NOMO-1 (cell line): ENCODE measurements at regions not wholly inside any gene's neighbourhood (a gene's known extent, or its start where the extent isn't known, plus 50 kb on each side); places are given as distances from the start of the nearest gene placed in this dataset.

Source experiments
- DNase-seq, 2 experiments: peaks; one replicate each; lab custom pipeline; 2025; ENCODE audit not compliant: unreplicated experiment in 2 of 2; lab: John Stamatoyannopoulos, UW

DNA sequence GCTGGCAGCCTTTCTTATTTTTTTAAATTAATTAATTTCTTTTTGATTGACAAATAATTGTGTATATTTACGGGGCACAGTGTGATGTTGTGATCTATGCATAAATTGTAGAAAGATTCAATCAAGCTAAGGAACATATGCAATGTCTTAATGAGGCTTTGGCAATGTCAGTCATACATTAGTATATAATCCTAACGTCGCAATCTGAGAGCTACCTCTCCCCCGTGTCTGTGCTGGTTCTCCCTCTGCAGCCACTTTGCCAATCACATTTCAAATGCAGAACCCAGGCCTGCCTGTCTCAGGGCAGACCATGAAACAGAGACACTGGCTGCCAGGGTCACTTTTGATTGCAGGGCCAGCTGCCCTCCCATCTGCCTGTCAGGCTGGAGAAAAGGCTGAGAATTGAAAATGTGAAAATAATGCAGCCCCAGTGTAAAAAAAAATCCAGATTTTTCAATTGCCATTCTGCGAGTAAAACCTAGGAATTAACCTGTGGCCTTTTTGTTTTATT lies 56.3 kb downstream of the SLC24A2 start:
- no peak for DNase-seq

DNA sequence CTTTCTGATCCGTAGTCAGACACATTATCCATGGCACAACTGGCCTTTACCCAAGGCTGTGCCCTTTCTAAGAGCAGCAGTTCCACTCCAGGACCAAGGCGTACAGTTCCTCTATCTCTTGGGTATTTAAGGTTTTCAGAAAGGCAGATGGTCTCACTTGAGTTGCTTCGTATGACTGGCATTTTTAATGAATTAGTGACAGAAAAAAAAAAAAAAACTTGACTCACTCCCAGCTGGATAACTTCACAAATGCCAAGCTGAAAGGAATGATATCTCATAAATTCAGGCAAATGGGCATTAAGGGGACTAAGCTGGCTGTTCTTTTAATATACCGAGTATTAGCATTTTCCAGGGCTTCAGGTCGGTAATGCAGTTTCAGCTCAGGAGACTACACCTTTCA lies 60.7 kb downstream of the SLC24A2 start:
- no peak for DNase-seq

DNA sequence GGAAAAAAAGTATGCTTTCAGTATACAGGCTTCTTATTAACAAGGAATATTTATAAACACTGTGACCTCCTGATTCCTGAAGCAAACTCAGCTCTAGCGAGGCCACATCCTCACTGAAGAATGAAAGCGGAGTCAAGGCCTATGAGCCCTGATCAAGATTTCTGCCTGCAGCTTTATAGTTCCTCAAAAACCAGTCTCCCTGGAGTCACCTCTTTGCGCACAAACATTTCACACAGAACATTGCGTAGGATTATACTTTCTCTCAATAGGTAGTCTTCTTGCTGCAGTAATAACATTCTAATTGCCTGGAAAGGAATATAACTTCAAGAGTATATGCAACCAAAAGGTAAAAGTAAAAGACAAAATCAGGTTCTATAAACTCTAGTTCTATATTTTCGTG lies 62.9 kb downstream of the SLC24A2 start:
- DNase-seq: no peak

DNA sequence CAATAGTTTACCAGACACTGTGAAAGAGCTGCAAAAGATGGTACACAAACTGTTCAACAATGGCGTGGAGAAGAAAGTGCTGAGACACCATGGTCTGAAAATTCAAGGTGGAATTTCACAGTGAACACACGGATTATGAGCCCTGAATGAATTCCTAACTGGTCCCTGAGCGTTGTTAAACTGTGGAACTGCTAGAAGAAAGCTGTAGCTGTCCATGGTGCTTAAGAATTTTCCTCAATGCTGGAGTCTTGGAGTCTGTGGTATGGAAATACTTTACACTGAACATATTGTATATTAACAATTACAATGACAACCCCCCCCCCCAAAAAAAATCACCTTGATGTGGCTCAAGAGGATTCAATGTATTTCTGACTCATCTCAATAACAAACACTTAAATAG lies 68.5 kb downstream of the SLC24A2 start:
- no peak for DNase-seq

DNA sequence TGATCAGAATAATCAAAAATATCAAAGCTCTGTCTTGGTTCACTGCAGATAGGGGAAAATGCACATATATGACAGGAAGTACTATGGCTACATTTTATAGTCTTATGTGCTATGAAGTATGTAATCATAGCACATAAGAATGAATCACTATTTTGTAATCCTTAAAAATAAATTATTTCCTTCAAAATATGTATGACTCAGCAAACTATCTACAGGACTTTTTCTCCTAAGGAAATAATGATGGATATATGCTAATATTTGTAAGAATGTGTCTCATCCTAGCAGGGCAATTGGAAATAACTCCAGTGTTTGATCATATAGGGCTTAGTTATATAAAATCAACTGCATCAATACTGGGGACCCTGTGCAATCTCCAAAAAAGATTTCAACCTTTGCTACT lies 85.1 kb downstream of the SLC24A2 start:
- no peak for DNase-seq

DNA sequence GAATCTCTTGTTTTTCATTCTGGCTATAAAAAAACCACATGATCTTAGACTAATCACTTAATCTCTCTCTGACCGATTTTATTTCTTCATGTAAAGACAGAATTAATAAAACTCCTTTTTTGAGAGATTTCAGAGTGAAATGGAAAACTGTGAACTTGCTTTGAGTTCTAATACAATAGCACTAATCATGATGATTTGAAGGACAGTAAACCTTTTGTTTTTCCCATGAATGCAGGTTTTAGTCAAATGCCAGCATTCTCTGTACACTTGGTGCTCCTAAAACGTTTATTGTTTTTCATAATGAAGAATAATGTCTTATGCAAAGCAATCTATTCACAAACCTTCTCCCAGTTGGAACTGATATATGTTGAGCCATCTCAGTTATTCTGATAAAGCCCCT lies 86.8 kb downstream of the SLC24A2 start:
- DNase-seq: no peak

DNA sequence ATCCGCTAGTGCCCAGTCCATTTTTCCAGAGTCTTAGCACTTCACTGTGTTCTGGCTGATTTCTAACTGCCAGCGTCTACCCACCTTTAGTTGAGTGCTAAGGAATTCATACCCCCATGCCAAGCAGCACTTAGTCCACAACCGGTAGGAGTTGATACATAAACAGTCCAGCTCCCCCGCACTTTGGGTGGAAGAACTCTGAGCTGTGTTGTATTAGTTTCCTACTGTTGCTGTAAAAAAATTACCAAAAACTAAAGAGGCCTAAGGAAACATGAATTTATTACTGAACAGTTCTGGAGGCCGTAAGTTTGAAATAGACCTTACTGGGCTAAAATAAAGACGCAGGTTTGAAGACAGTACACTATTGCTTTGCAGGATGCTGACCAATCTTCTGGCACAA lies 87.6 kb downstream of the SLC24A2 start:
- no peak for DNase-seq

DNA sequence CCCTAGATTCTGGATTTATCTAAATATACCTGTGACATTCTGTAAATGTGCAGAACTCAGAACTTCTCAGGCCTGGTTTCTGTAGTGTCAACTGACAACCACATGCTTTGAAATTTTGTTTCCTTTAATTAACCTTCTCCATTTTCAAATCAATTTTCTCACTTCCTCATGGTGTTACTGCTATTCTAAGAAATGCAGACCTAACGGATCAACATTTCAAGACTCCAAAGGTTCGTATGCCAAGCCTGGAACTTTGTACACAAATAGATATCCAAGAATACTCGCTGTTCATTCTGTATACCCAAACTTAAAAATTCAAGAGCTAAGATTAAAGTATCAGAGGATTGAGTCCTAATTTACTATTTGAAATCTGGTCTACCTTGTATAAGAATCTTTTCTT lies 88.1 kb downstream of the SLC24A2 start:
- DNase-seq: no peak

DNA sequence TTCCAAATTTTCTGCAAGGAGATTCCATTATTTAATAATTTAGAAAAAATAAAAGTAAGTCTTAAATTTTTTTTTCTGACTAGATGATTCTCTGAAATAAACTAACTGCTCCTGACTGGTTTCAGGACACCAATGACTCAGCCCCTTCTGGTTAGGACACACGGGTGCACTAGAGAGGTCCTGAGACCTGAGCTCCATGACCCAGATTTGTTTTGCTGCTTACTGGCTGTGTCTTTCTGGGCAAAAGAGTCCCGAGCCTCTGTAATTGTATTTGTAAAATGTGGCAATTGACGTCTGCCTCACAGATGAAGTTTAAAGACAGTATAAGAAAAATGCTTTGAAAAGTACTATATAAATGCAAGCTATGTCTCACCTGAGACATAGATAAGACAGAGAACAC lies 89.1 kb downstream of the SLC24A2 start:
- DNase-seq: no peak

DNA sequence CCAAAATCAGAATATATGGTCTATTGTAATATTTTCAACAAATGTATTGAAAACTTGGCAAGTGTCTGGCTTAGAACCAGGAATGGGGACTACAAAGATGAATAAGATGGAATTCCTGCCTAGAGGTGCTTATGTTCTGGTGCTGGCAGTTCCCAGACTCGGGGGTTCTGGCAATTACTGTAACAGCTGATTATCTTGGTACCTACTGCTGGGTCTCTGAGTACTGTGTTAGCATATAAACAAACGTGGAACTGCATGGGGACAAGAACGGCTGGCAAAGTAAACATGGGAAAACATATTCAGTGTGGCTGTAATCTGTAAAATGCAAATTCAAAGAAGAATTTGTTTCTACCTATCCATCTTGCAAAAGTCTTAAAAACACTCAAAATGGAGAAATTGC lies 89.9 kb downstream of the SLC24A2 start:
- DNase-seq: no peak

DNA sequence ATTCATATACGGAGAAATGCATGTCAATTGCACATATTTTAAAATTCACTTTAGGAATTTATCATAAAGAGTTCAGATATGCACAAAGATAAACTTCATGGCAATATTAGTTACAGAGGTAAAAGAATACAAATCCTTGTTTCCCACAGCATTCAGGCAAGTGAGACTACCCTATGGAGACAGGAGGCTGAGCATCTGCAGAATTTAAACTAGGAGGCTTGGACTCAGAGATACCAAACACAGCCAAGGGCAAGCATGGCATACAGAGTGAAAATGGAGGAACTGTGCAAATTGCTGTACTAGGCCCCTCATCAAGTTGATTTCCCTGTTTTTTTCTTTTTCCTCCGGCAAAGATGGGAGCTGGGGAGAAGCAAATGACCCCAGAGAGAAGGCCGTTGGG lies 94.2 kb downstream of the SLC24A2 start:
- no peak for DNase-seq

DNA sequence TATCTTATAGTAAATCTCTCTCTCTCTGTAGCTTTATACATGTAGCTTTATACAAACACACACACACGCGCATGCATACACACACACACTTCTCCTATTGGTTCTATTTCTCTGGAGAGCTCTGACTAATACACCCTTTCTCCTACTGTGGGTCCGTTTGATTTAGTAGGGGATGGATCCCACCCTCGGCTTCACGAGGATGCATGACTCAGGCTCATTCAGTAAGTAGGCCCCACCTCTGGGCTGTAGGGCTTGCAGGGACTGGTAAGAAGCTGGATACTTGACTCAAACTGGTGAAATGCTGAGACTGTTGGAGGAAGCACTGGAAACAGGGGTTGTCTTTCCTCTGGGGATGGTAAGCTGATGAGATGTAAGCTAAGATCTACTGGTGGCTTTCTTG lies 98.7 kb downstream of the SLC24A2 start:
- DNase-seq: no peak

DNA sequence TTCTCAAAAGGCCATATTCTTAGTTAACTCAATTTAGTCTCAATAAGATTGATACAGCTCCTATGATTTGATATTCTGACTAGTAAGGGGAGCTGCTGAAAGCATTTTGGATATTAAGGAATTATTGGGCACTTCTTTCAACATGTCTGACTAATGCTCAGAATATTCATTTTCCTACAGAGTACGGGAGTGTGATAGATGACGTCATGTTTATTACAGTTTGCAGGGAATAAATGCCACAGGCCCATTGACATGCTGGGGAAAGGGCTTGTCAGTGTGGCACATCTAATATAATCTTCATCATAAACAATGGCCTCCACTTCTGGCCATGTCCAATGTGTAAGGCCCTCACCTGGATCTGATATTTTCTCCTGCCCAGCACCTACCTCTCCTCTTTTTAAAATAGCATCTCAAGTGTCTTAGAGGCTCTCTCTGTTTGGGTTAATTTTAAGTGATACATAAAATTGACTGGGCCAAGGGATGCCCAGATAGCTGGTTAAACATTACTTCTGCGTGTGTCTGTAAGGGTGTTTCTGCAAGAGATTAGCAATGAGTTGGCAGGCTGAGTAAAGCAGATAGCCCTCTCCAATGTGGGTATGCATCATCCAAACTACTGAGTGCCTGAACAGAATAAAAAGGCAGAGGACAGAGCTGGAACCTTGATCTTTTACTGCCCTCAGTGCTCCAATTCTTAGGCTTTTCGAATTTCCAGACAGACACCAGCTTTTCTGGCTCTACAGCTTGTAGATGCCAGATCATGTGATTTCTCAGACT lies 99.3 kb downstream of the SLC24A2 start:
- DNase-seq: no peak

DNA sequence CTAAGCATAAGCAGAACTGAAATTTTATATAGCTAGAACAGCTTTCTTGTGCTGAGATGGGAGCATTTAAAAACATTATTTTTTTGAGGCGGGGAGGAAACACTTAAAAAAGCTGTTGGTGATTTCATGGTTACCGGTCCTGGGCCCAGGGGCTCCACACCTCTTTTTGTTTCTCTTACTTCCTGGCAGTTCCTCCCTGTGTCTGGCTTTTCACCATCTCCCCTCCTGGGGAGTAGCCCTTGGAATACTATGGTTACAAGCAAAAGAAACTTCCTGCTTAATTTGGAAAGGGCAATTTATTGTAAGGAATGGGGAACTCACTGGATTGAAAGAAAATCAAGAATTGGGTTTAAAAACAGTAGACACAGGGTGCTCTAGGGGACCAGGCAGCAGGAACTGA lies 105.1 kb downstream of the SLC24A2 start:
- no peak for DNase-seq

DNA sequence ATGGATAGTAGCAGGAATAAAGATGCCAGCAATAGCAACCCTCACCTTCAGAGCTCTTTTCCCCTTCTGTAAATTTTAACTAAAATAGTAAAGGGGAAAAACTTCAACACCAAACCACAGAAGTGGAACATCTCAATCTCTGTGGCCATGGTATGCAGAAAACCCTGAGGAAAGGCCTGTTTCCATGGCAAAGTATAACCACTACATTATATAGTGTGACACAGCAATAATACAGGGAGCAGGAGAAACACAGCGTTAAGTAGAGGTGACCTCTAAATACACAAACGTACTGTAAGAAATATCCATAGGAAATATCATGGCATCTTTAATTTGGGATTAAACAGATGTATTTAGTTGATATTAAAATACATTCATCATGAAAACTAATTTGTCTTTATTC lies 106.4 kb downstream of the SLC24A2 start:
- no peak for DNase-seq

DNA sequence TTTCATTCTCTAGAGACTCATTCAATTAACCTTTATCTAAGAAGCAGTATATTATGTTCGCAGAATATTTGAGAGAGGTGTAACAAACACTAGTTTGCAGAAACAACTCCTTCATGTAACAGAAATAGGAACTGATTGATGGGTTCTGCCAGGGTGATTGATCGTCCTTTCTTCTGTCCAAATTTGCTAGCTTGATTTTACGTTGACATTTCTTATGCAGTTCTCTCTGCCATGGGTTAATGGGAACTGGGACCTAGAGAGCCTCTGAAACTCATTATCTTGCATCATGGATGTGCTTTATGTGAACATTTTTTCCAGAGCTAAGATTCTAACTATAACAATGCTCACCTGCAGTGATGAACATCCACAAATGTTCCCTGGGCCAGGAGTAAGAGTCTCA lies 107.0 kb downstream of the SLC24A2 start:
- DNase-seq: no peak

DNA sequence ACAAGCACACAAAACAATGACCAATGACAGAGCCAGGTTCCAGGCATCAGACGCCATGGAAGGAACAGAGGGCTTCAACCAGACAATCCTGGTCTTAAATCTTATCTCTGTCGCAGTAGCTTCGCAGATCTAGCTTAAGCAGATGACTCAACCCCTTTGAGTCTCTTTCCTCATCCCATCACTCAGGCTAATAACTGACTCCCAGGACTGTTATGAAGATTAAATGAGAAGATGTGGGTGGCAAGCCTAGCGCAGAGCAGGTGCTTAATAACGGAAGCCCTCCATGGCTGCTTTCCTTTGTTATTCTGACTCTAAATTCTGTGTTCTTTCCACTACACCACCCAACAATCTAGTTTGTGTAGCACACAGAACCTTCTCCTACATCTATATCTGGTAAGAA lies 110.9 kb downstream of the SLC24A2 start:
- DNase-seq: no peak

DNA sequence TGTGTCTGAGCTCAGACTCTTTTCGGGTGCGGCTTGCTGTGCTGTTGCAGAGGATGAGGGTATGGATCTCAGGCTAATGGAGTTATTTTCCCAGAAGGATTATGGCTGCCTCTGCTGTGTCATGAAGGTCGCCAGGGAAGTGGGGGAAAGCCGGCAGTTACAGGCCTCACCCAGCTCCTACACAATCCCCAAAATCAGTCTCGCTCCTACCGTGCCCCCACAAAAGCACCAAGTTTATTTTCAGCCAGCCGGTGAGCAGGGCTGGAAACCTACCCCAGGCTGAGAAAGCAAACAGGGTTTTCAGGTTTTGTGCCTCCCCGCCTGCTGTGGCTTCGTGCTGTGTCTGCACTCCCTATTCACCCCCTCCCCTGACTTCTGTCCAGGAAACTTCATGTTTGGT lies 113.3 kb downstream of the SLC24A2 start:
- DNase-seq: no peak

DNA sequence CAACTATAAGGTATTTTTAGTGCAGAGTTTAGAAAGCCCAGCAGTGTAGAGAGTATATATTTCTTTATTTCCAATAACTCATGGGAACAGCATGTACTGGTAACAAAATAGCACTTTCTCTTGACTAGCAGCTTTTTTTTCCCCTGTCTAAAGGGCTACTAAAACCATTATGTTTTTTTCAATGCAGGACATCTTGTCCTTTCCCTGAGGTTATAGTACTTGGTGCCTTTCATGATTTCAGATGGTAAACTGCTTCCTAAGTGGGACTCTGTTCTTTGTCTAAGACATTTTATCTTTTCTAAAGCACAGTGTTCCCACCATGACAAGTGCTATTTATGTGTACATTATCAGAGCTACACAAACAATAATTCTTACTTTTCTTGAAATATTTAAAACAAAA lies 122.3 kb downstream of the SLC24A2 start:
- DNase-seq: no peak

DNA sequence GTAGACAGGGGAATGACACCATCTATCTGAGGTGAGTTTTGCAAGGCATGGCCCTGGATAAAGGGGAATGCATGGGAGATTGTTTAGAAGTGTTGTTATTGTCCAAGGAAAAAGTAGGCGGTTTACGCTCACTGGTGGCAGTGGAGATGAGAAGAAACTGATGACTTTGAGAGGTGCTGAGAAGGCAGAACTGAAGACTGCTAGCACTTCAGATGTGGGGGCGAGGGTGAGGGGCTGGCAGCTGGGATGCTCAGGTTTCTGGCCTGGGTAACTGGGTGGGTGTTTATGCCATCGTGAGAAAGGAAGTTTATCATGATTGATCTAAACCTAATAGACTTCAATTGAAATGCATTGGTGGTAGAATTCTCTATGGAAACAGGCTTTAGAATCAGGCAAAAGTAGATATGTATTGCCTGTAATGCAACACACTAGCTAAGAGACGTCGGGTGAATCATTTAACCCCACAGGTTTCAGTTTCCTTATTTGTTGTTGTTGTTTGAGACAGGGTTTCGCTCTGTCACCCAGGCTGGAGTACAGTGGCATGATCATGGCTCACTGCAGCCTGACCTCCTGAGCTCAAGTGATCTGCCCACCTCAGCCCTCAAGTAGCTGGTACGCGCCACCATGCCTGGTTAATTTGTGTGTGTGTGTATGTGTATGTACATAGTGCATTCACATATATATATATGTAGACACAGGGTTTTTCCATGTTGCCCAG lies 123.5 kb downstream of the SLC24A2 start:
- no peak for DNase-seq

DNA sequence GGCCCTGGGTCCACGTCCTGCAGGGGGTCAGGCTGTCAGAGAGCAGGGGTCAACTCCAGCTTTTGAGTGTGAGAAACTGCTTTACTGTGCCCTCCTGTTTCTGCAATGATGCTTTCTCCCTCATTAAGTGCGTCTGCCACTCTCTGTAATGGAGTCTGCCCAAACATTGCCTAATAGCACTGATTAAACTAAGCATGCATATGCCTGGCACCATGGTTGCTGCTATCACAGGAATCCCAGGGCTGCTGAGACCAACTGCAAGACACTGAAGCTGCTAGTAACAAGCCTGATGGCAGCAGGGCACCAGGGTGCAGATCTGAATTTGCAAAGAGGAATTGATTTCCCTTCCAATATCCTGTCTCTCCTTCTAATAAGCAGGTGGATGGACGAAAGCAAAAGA lies 125.3 kb downstream of the SLC24A2 start:
- DNase-seq: no peak

DNA sequence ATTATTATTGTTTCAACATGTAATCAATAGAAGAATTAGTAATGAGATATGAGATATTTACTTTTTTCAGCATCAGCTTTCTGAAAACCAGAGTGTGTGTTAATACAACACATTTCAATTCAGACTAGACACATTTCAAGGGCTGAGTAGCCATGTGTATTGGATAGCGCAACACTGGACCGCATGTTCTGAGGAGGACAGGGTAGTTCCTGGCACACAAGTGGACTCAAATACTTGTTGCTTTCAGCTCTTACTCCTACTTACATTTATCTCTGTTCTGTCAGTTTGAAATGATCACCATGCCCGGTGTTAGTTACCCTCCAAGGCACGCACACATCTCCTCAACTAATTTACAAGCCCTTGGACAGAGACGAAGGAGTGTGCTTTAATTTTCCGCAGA lies 126.6 kb downstream of the SLC24A2 start:
- DNase-seq: no peak
